GM10266 (cell line): ENCODE measurements at regions not wholly inside any gene's neighbourhood (a gene's known extent, or its start where the extent isn't known, plus 50 kb on each side); places are given as distances from the start of the nearest gene placed in this dataset.

Experiments used
- DNase-seq: peaks from one replicate; pipeline ENCODE4 v3.0.0; 2012; ENCODE audit errors: extremely low spot score
- TF ChIP-seq, protein P1 (sequence below): IDR thresholded peaks from 2 replicates; pipeline ENCODE4 v1.5.1; 2012; ENCODE audit warnings: mild to moderate bottlenecking, low read depth; ENCODE audit not compliant: control insufficient read depth, insufficient read depth; ENCODE audit errors: missing control alignments

DNA sequence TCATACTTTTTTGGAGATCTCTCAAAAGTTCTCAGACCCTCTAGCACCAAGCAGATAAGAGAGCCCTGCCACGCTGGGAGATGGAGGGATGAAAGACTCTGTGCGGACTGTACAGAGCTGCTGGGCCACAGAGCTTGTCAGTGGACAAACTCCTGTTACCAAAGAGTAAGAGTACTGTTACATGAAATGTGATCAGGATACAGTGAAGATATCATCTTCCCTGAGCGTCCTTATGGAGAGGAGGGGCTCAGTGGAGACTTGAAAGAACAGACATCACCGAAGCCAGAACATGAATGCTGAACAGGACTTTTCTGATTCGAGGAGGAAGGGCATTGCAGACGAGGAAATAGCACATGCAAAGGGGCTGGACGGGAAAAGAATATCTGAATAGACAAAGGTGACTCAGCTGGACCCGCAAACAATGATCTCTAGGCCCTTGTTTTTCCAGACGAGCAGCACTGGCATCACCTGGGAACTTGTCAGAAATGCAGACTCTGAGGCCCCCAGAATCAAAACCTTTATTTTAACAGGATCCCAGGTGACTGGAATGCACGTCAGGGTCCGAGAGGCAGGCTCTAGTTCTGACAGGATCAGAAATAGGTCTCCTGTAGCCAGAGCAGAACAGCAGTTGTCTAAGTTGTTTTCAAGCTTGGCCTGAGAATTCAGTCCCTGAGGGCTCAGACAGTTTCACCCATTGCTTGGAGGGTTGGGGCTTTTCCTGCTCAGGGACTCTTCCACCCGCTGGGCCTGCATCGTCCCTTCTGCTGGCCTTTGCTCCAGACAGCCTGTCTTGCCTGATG is 277.9 kb downstream of the RPLP1 start:
- TF ChIP-seq, protein P1, sequence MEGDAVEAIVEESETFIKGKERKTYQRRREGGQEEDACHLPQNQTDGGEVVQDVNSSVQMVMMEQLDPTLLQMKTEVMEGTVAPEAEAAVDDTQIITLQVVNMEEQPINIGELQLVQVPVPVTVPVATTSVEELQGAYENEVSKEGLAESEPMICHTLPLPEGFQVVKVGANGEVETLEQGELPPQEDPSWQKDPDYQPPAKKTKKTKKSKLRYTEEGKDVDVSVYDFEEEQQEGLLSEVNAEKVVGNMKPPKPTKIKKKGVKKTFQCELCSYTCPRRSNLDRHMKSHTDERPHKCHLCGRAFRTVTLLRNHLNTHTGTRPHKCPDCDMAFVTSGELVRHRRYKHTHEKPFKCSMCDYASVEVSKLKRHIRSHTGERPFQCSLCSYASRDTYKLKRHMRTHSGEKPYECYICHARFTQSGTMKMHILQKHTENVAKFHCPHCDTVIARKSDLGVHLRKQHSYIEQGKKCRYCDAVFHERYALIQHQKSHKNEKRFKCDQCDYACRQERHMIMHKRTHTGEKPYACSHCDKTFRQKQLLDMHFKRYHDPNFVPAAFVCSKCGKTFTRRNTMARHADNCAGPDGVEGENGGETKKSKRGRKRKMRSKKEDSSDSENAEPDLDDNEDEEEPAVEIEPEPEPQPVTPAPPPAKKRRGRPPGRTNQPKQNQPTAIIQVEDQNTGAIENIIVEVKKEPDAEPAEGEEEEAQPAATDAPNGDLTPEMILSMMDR, result no peak
- no peak for DNase-seq

DNA sequence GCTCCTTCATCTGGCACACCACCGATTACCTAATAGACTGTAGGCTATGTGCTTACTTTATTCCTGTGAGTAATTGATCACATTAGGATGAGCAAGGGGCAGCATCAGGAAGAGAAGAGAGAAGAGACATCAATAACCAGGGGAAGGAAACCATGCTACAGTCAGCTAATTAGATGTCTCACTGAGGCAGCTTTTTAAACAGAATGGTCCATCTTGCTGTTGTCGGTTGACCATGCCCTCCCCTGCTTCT is 278.4 kb downstream of the RPLP1 start:
- TF ChIP-seq, protein P1, result no peak
- DNase-seq, result no peak

DNA sequence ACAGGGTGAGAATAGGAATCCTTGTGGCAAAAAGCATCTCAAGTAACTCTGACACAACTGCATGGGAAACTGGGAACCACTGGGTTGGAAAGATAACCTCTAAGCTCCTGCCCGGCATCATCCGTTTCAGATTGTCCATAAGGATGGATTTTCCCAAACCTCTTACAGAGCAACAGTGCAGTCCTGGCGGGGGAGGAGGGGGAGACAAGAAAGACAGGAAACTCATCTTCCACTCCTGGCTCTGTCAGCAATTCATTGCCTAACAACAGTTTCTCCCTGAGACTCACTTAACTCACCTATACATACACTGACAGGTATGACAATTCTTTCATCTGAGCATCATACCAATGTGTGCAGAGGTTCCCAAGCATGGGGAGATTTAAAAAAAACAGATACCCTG is 279.0 kb downstream of the RPLP1 start:
- TF ChIP-seq, protein P1, result no peak
- no peak for DNase-seq

DNA sequence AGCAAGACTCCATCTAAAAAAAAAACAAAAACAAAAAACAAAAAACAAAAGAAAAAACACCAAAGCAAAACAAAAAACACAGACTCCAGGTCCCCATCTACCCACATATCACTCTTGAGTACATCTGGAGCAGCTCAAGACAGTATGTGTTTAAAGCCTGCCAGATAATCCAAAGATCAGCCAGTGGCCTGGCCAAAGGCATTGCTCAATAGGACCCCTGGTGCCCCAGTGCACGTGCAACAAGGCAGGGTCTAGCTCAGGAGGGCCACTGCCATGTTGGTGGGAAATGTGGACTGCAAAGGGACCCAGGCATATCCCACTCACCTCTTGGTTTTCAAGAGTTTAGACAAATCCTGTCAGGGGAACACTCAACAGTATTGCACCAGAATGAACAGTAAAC is 279.5 kb downstream of the RPLP1 start:
- no peak for DNase-seq
- TF ChIP-seq, protein P1, result no peak

DNA sequence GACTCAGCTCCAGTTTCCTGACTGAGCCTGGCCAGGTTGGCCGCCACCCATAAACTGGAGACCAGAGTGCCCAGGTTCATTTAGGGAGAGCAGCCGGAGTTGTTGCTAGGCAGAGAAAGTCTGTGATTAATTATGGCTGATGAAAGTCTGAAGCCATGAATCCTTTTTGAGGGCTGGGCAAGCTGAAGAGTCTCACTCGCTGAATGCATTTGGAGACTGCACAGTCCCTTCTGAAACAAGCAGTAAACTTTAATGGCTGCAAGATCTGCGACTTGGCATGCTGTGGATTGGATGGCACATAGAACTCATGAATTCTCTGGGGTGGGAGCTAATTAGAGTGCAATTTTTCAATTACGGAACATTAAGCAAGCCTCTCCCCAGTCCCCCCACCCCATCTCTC is 282.1 kb downstream of the RPLP1 start:
- TF ChIP-seq, protein P1, result no peak
- DNase-seq, result no peak

DNA sequence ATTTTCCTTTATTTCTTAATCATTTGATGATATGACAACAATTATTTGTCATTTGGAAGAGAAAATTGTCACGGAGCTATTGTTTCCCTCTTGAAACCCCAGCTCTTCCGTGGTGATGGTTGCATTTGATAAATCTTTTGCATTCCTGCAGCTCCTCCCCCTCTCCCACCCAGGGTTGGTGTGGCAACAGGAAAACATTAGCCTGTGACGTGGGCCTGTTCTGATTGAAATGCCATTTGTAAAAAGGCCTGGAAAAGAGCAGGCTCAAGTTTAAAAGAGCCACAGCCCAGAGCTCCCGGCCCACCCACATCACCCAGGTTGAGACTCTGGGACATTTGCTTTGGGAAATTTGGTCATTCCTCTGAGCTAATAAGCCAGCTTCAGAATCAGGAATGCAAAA is 282.5 kb downstream of the RPLP1 start:
- TF ChIP-seq, protein P1, result no peak
- no peak for DNase-seq

DNA sequence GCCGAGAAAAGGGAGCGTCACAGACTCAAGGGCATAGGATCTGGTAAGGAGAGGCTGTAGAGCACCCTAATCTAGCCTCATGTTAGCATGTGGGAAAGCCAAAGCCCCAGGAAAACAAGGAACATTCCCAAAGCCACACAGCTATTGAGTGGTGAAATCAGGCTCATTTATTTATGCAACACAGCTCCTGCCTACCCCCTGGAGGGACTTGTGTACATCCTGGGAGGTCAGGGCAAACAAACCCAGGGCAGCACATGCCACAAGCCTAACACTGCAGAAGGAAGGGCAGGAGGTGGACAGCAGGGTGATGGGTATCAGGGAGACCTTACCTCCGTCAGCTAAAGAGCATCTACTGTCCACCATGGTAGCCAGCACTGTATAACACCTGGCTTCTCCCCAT is 283.5 kb downstream of the RPLP1 start:
- TF ChIP-seq, protein P1, result no peak
- DNase-seq, result no peak
